ENCODE measurements at regions not wholly inside any gene's neighbourhood (a gene's known extent, or its start where the extent isn't known, plus 50 kb on each side); places are given as distances from the start of the nearest gene placed in this dataset.
"Not testable (repeated sequence)": the region's sequence is repeated elsewhere in the genome, so short reads cannot be mapped to it uniquely, and the experiment has no call there.

GRCh38 chr20:50328996-50329898 is 138.6 kb downstream of the CEBPB start:
- no peak for TF ChIP-seq GATA1 (IDR thresholded peaks at IDR 0.05; ENCODE audit: low read depth, low read length)
- TF ChIP-seq POLR2A (IDR thresholded peaks at IDR 0.05; ENCODE audit: low read length): no peak
- no peak for DNase-seq

- DNase-seq: no peak
- TF ChIP-seq GATA1 (IDR thresholded peaks at IDR 0.05; ENCODE audit: low read depth, low read length) (no peak), POLR2A (IDR thresholded peaks at IDR 0.05; ENCODE audit: low read length) (no peak)
Observed at GRCh38 chr20:50329981-50330503, 139.4 kb downstream of the CEBPB start.

GRCh38 chr20:50330504-50331313 is 140.1 kb downstream of the CEBPB start:
- no peak for DNase-seq
- TF ChIP-seq GATA1 (IDR thresholded peaks at IDR 0.05; ENCODE audit: low read depth, low read length): no peak
- TF ChIP-seq POLR2A (IDR thresholded peaks at IDR 0.05; ENCODE audit: low read length): no peak

GRCh38 chr20:50331469-50332363 is 141.1 kb downstream of the CEBPB start:
- TF ChIP-seq GATA1 (IDR thresholded peaks at IDR 0.05; ENCODE audit: low read depth, low read length) (no peak), POLR2A (IDR thresholded peaks at IDR 0.05; ENCODE audit: low read length) (no peak)
- DNase-seq: no peak

- no peak for DNase-seq
- TF ChIP-seq GATA1 (IDR thresholded peaks at IDR 0.05; ENCODE audit: low read depth, low read length) (no peak), POLR2A (IDR thresholded peaks at IDR 0.05; ENCODE audit: low read length) (no peak)
Observed at GRCh38 chr20:50332491-50332980, 141.9 kb downstream of the CEBPB start.

GRCh38 chr20:50333131-50333670 is 142.6 kb downstream of the CEBPB start:
- no peak for TF ChIP-seq GATA1 (IDR thresholded peaks at IDR 0.05; ENCODE audit: low read depth, low read length)
- TF ChIP-seq POLR2A (IDR thresholded peaks at IDR 0.05; ENCODE audit: low read length): no peak
- DNase-seq: no peak

GRCh38 chr20:50333812-50334211 is 143.2 kb downstream of the CEBPB start:
- DNase-seq: no peak
- TF ChIP-seq POLR2A (IDR thresholded peaks at IDR 0.05; ENCODE audit: low read length) (no peak), GATA1 (IDR thresholded peaks at IDR 0.05; ENCODE audit: low read depth, low read length) (no peak)

GRCh38 chr20:50334512-50334911 is 143.9 kb downstream of the CEBPB start:
- not testable (repeated sequence) for DNase-seq

- TF ChIP-seq GATA1 (IDR thresholded peaks at IDR 0.05; ENCODE audit: low read depth, low read length): no peak
- TF ChIP-seq POLR2A (IDR thresholded peaks at IDR 0.05; ENCODE audit: low read length): no peak
Observed at GRCh38 chr20:50335105-50335504, 144.5 kb downstream of the CEBPB start.

GRCh38 chr20:50335866-50336265 is 145.2 kb downstream of the CEBPB start:
- TF ChIP-seq POLR2A (IDR thresholded peaks at IDR 0.05; ENCODE audit: low read length) (no peak), GATA1 (IDR thresholded peaks at IDR 0.05; ENCODE audit: low read depth, low read length) (no peak)
- no peak for DNase-seq

More at GRCh38 chr20:50335105-50335504, 144.5 kb downstream of the CEBPB start:
- DNase-seq: peak; percentile 26 to 58

- no peak for DNase-seq
- TF ChIP-seq GATA1 (IDR thresholded peaks at IDR 0.05; ENCODE audit: low read depth, low read length): no peak
- TF ChIP-seq POLR2A (IDR thresholded peaks at IDR 0.05; ENCODE audit: low read length): no peak
Observed at GRCh38 chr20:50336661-50337060, 146.0 kb downstream of the CEBPB start.

GRCh38 chr20:50337521-50338466 is 147.2 kb downstream of the CEBPB start:
- no peak for TF ChIP-seq GATA1 (IDR thresholded peaks at IDR 0.05; ENCODE audit: low read depth, low read length)
- TF ChIP-seq POLR2A (IDR thresholded peaks at IDR 0.05; ENCODE audit: low read length): no peak

More at GRCh38 chr20:50337521-50338466, 147.2 kb downstream of the CEBPB start:
- no peak for DNase-seq
